ENCODE measurements at regions not wholly inside any gene's neighbourhood (a gene's known extent, or its start where the extent isn't known, plus 50 kb on each side); places are given as distances from the start of the nearest gene placed in this dataset.

- TF ChIP-seq CTCF (IDR thresholded peaks at IDR 0.05; ENCODE audit: low read depth, low read length, missing control alignments), result no peak
- H3K4me3 ChIP-seq (replicated peaks; ENCODE audit: low read depth, low read length), result no peak overlapping the region
- no peak for DNase-seq (ENCODE audit: extremely low read depth, low read depth)
Observed at GRCh38 chr5:104223885-104224773, 661.5 kb upstream of the NUDT12 start.

- TF ChIP-seq CTCF (IDR thresholded peaks at IDR 0.05; ENCODE audit: low read depth, low read length, missing control alignments), result no peak
- DNase-seq (ENCODE audit: extremely low read depth, low read depth), result no peak
- H3K4me3 ChIP-seq (replicated peaks; ENCODE audit: low read depth, low read length), result no peak overlapping the region
Observed at GRCh38 chr5:104218200-104218599, 655.6 kb upstream of the NUDT12 start.

- no peak overlapping the region for H3K4me3 ChIP-seq (replicated peaks; ENCODE audit: low read depth, low read length)
- DNase-seq (ENCODE audit: extremely low read depth, low read depth), result no peak
- no peak for TF ChIP-seq CTCF (IDR thresholded peaks at IDR 0.05; ENCODE audit: low read depth, low read length, missing control alignments)
Observed at GRCh38 chr5:104213216-104213615, 650.6 kb upstream of the NUDT12 start.

- no peak for DNase-seq (ENCODE audit: extremely low read depth, low read depth)
- TF ChIP-seq CTCF (IDR thresholded peaks at IDR 0.05; ENCODE audit: low read depth, low read length, missing control alignments), result no peak
- H3K4me3 ChIP-seq (replicated peaks; ENCODE audit: low read depth, low read length), result no peak overlapping the region
Observed at GRCh38 chr5:104199771-104200170, 637.2 kb upstream of the NUDT12 start.

- H3K4me3 ChIP-seq (replicated peaks; ENCODE audit: low read depth, low read length), result no peak overlapping the region
- TF ChIP-seq CTCF (IDR thresholded peaks at IDR 0.05; ENCODE audit: low read depth, low read length, missing control alignments), result no peak
- no peak for DNase-seq (ENCODE audit: extremely low read depth, low read depth)
Observed at GRCh38 chr5:104198156-104198555, 635.6 kb upstream of the NUDT12 start.

GRCh38 chr5:104189909-104190308 lies 627.3 kb upstream of the NUDT12 start:
- TF ChIP-seq CTCF (IDR thresholded peaks at IDR 0.05; ENCODE audit: low read depth, low read length, missing control alignments), result no peak
- no peak for DNase-seq (ENCODE audit: extremely low read depth, low read depth)
- no peak overlapping the region for H3K4me3 ChIP-seq (replicated peaks; ENCODE audit: low read depth, low read length)

All from HFF-Myc (cell line).